ENCODE measurements at regions not wholly inside any gene's neighbourhood (a gene's known extent, or its start where the extent isn't known, plus 50 kb on each side); places are given as distances from the start of the nearest gene placed in this dataset.

GRCh38 chr11:119964136-119965025 is 173.5 kb downstream of the TRIM29 start:
- BruUV-seq (replicated peaks): no TSS peak
- no peaks in the 10 kb centered on the region for H3K9me3 Mint-ChIP-seq (ENCODE audit: unreplicated experiment)

GRCh38 chr11:119957951-119958350 is 180.0 kb downstream of the TRIM29 start:
- peaks cover 81% of the 10 kb centered on the region for H3K27me3 Mint-ChIP-seq (ENCODE audit: insufficient read depth, unreplicated experiment)
- no peak for DNase-seq (ENCODE audit: unreplicated experiment)
- H3K4me1 Mint-ChIP-seq (ENCODE audit: insufficient read depth, unreplicated experiment): no peaks in the 10 kb centered on the region
- no peak for TF ChIP-seq CTCF (IDR thresholded peaks at IDR 0.05; ENCODE audit: unreplicated experiment)
- ChIA-PET CTCF (interaction anchor here (1.0 kb wide), 1 partner anchor 9 kb away, joined by 3 read pairs; no protein-coding TSS in a partner anchor), POLR2A (no interaction called here)
- H3K4me3 Mint-ChIP-seq (ENCODE audit: unreplicated experiment): no peak overlapping the region
- no peaks in the 10 kb centered on the region for H3K36me3 Mint-ChIP-seq (ENCODE audit: insufficient read depth, unreplicated experiment)
- intact Hi-C loops (cut with micrococcal nuclease): no loop called here
- H3K27ac Mint-ChIP-seq (ENCODE audit: low read depth, unreplicated experiment): no peak overlapping the region
- H3K9me3 Mint-ChIP-seq (ENCODE audit: unreplicated experiment): no peaks in the 10 kb centered on the region
- no TSS peak for BruUV-seq (replicated peaks)

More at GRCh38 chr11:119964136-119965025, 173.5 kb downstream of the TRIM29 start:
- CTCF ChIA-PET: interaction anchor here (0.6 kb wide), 1 partner anchor 67 kb away, joined by 5 read pairs; no protein-coding TSS in a partner anchor
- POLR2A ChIA-PET: interaction anchor here (0.6 to 1.6 kb wide), 2 partner anchors 9 to 169 kb away, joined by 4 read pairs; no protein-coding TSS in a partner anchor
- Mint-ChIP-seq H3K4me3 (ENCODE audit: unreplicated experiment) (no peak overlapping the region), H3K27me3 (ENCODE audit: insufficient read depth, unreplicated experiment) (peaks cover 85% of the 10 kb centered on the region), H3K36me3 (ENCODE audit: insufficient read depth, unreplicated experiment) (no peaks in the 10 kb centered on the region), H3K4me1 (ENCODE audit: insufficient read depth, unreplicated experiment) (no peaks in the 10 kb centered on the region), H3K27ac (ENCODE audit: low read depth, unreplicated experiment) (no peak overlapping the region)
- TF ChIP-seq CTCF (IDR thresholded peaks at IDR 0.05; ENCODE audit: unreplicated experiment): no peak
- DNase-seq (ENCODE audit: unreplicated experiment): peak; percentile 14
- intact Hi-C loops (cut with micrococcal nuclease): no loop called here

- CTCF ChIA-PET: interaction anchor here (0.6 to 0.7 kb wide), 2 partner anchors 45 to 155 kb away, joined by 3 read pairs; no protein-coding TSS in a partner anchor
- TF ChIP-seq CTCF (IDR thresholded peaks at IDR 0.05; ENCODE audit: unreplicated experiment): no peak
- Mint-ChIP-seq H3K9me3 (ENCODE audit: unreplicated experiment) (no peaks in the 10 kb centered on the region), H3K27ac (ENCODE audit: low read depth, unreplicated experiment) (no peak overlapping the region), H3K36me3 (ENCODE audit: insufficient read depth, unreplicated experiment) (no peaks in the 10 kb centered on the region), H3K4me3 (ENCODE audit: unreplicated experiment) (no peak overlapping the region), H3K4me1 (ENCODE audit: insufficient read depth, unreplicated experiment) (no peaks in the 10 kb centered on the region), H3K27me3 (ENCODE audit: insufficient read depth, unreplicated experiment) (peaks cover 60% of the 10 kb centered on the region)
- intact Hi-C loops (cut with micrococcal nuclease): no loop called here
- DNase-seq (ENCODE audit: unreplicated experiment): no peak
- POLR2A ChIA-PET: interaction anchor here (1.1 kb wide), 1 partner anchor 54 kb away, joined by 3 read pairs; no protein-coding TSS in a partner anchor
- BruUV-seq (replicated peaks): no TSS peak
Observed at GRCh38 chr11:119952441-119952840, 185.5 kb downstream of the TRIM29 start.

GRCh38 chr11:119943298-119943655 is 194.6 kb downstream of the TRIM29 start:
- peaks cover 42% of the 10 kb centered on the region for H3K27me3 Mint-ChIP-seq (ENCODE audit: insufficient read depth, unreplicated experiment)

More at GRCh38 chr11:119943298-119943655, 194.6 kb downstream of the TRIM29 start:
- Mint-ChIP-seq H3K27ac (ENCODE audit: low read depth, unreplicated experiment) (no peak overlapping the region), H3K4me3 (ENCODE audit: unreplicated experiment) (no peak overlapping the region), H3K4me1 (ENCODE audit: insufficient read depth, unreplicated experiment) (peaks cover 9% of the 10 kb centered on the region), H3K9me3 (ENCODE audit: unreplicated experiment) (no peaks in the 10 kb centered on the region), H3K36me3 (ENCODE audit: insufficient read depth, unreplicated experiment) (no peaks in the 10 kb centered on the region)
- ChIA-PET CTCF (no interaction called here), POLR2A (no interaction called here)
- no TSS peak for BruUV-seq (replicated peaks)
- no peak for DNase-seq (ENCODE audit: unreplicated experiment)
- no peak for TF ChIP-seq CTCF (IDR thresholded peaks at IDR 0.05; ENCODE audit: unreplicated experiment)
- intact Hi-C loops (cut with micrococcal nuclease): no loop called here

Measured in MCF 10A (cell line).